ENCODE measurements at regions not wholly inside any gene's neighbourhood (a gene's known extent, or its start where the extent isn't known, plus 50 kb on each side); places are given as distances from the start of the nearest gene placed in this dataset.

GRCh38 chr17:71118039-71118438 is 948.7 kb downstream of the KCNJ2 start:
- TF ChIP-seq, protein P1, sequence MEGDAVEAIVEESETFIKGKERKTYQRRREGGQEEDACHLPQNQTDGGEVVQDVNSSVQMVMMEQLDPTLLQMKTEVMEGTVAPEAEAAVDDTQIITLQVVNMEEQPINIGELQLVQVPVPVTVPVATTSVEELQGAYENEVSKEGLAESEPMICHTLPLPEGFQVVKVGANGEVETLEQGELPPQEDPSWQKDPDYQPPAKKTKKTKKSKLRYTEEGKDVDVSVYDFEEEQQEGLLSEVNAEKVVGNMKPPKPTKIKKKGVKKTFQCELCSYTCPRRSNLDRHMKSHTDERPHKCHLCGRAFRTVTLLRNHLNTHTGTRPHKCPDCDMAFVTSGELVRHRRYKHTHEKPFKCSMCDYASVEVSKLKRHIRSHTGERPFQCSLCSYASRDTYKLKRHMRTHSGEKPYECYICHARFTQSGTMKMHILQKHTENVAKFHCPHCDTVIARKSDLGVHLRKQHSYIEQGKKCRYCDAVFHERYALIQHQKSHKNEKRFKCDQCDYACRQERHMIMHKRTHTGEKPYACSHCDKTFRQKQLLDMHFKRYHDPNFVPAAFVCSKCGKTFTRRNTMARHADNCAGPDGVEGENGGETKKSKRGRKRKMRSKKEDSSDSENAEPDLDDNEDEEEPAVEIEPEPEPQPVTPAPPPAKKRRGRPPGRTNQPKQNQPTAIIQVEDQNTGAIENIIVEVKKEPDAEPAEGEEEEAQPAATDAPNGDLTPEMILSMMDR (IDR thresholded peaks at IDR 0.05): 0 out of 2 replicates have a peak, but pooled peaks have one; percentile 15
- TF ChIP-seq CREB1 (CRISPR knock-in tag; IDR thresholded peaks at IDR 0.05) (no peak), ZNF232 (CRISPR knock-in tag; IDR thresholded peaks at IDR 0.05) (no peak), E2F4 (CRISPR knock-in tag; IDR thresholded peaks at IDR 0.05; ENCODE audit: borderline replicate concordance, low read depth) (no peak), ZNF121 (CRISPR knock-in tag; IDR thresholded peaks at IDR 0.05) (no peak), SMAD3 (CRISPR knock-in tag; IDR thresholded peaks at IDR 0.05; ENCODE audit: borderline replicate concordance) (no peak), CBFB (CRISPR knock-in tag; IDR thresholded peaks at IDR 0.05; ENCODE audit: low read depth) (no peak), ZNF425 (CRISPR knock-in tag; conservative IDR thresholded peaks at IDR 0.05) (no peak), ERG (CRISPR knock-in tag; IDR thresholded peaks at IDR 0.05) (no peak)
- TF ChIP-seq, protein P2, sequence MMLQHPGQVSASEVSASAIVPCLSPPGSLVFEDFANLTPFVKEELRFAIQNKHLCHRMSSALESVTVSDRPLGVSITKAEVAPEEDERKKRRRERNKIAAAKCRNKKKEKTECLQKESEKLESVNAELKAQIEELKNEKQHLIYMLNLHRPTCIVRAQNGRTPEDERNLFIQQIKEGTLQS (CRISPR knock-in tag; conservative IDR thresholded peaks at IDR 0.05): no peak
- TF ChIP-seq, protein P3, sequence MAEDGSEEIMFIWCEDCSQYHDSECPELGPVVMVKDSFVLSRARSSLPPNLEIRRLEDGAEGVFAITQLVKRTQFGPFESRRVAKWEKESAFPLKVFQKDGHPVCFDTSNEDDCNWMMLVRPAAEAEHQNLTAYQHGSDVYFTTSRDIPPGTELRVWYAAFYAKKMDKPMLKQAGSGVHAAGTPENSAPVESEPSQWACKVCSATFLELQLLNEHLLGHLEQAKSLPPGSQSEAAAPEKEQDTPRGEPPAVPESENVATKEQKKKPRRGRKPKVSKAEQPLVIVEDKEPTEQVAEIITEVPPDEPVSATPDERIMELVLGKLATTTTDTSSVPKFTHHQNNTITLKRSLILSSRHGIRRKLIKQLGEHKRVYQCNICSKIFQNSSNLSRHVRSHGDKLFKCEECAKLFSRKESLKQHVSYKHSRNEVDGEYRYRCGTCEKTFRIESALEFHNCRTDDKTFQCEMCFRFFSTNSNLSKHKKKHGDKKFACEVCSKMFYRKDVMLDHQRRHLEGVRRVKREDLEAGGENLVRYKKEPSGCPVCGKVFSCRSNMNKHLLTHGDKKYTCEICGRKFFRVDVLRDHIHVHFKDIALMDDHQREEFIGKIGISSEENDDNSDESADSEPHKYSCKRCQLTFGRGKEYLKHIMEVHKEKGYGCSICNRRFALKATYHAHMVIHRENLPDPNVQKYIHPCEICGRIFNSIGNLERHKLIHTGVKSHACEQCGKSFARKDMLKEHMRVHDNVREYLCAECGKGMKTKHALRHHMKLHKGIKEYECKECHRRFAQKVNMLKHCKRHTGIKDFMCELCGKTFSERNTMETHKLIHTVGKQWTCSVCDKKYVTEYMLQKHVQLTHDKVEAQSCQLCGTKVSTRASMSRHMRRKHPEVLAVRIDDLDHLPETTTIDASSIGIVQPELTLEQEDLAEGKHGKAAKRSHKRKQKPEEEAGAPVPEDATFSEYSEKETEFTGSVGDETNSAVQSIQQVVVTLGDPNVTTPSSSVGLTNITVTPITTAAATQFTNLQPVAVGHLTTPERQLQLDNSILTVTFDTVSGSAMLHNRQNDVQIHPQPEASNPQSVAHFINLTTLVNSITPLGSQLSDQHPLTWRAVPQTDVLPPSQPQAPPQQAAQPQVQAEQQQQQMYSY (CRISPR knock-in tag; IDR thresholded peaks at IDR 0.05): no peak
